Endothelial cell of umbilical vein (primary cell): ENCODE measurements at regions not wholly inside any gene's neighbourhood (a gene's known extent, or its start where the extent isn't known, plus 50 kb on each side); places are given as distances from the start of the nearest gene placed in this dataset.

Source experiments
- EZH2 ChIP-seq: IDR thresholded peaks from 2 replicates; pipeline ENCODE4 v1.6.1; 2012; ENCODE audit warnings: borderline replicate concordance, low read depth, mild to moderate bottlenecking, moderate library complexity, low read length, inconsistent platforms; ENCODE audit not compliant: severe bottlenecking
- FOS ChIP-seq: IDR thresholded peaks from 2 replicates; pipeline ENCODE4 v1.6.1; 2011; ENCODE audit warnings: mild to moderate bottlenecking, low read length, moderate library complexity, borderline replicate concordance; ENCODE audit not compliant: insufficient read depth
- GATA2 ChIP-seq: IDR thresholded peaks from 2 replicates; pipeline ENCODE4 v1.7.0; 2011; ENCODE audit warnings: low read depth, mild to moderate bottlenecking, moderate library complexity, mixed read lengths, low read length; ENCODE audit not compliant: insufficient read length, insufficient read depth
- MAX ChIP-seq: IDR thresholded peaks from 2 replicates; pipeline ENCODE4 v1.6.1; 2011; ENCODE audit not compliant: insufficient read depth, insufficient read length
- MYC ChIP-seq: IDR thresholded peaks from one replicate; pipeline ENCODE4 v1.6.1; 2011; ENCODE audit warnings: mild to moderate bottlenecking, low read depth, low read length
- POLR2A ChIP-seq: IDR thresholded peaks from 2 replicates; pipeline ENCODE4 v1.6.1; 2012; ENCODE audit warnings: low read depth, mild to moderate bottlenecking, control low read depth, low read length
- POLR2AphosphoS5 ChIP-seq: IDR thresholded peaks from 2 replicates; pipeline ENCODE4 v1.6.1; 2012; ENCODE audit warnings: low read depth, mild to moderate bottlenecking, control low read depth, low read length, moderate library complexity; ENCODE audit not compliant: insufficient read depth
- TF ChIP-seq, protein P1 (sequence below), 2 donors: IDR thresholded peaks; 1 replicate in 1 of 2; 2 replicates in 1 of 2; pipeline ENCODE4 v1.5.1; 2011; ENCODE audit warnings: low read length in 2 of 2, mild to moderate bottlenecking in 2 of 2, moderate library complexity in 2 of 2, control low read depth in 1 of 2, inconsistent platforms in 1 of 2, low read depth in 1 of 2; ENCODE audit not compliant: insufficient read depth in 1 of 2; ENCODE audit errors: extremely low read depth in 1 of 2

DNA sequence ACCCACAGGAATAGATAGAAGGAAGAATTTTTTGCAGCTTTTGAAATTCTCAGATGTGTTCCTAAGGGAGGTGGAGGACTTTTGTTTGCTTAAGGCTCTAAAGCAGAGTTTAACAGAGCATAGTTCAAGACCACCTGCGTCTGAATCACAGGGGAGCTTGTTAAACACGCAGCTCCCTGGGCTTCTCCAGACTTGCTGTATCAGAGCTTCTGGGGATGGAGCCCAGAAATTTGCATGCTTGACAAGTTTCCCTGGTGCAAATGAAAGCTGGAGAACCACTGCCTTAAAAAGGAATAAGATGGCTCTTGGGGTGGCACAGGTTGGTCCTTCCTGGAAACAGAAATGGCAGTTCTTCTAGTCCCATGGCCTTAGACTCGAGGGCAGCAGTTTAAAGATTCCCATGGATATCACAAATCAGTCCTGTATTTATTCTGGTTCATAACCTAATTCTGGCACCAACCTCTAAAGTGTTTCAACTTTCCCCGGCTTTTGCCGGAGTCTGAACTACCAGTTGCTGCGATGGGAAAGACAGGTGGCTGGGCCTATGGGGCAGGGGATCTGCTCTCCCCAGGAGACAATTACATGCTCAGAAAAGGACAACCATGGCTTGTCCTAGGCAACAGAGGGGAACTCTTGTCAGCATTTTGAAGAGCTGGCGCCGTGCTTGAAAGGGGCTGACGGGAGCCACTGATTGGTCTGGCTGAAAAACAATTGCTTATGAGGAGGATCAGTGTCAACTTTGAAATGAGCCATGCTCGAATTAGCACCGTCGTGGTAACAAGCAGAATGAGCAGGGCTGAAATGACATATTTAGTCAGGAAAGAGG lies 599.6 kb downstream of the CCDC171 start:
- TF ChIP-seq POLR2A (no peak), MAX (no peak), POLR2AphosphoS5 (no peak), FOS (no peak), MYC (no peak), EZH2 (no peak), GATA2 (no peak)
- TF ChIP-seq, protein P1, sequence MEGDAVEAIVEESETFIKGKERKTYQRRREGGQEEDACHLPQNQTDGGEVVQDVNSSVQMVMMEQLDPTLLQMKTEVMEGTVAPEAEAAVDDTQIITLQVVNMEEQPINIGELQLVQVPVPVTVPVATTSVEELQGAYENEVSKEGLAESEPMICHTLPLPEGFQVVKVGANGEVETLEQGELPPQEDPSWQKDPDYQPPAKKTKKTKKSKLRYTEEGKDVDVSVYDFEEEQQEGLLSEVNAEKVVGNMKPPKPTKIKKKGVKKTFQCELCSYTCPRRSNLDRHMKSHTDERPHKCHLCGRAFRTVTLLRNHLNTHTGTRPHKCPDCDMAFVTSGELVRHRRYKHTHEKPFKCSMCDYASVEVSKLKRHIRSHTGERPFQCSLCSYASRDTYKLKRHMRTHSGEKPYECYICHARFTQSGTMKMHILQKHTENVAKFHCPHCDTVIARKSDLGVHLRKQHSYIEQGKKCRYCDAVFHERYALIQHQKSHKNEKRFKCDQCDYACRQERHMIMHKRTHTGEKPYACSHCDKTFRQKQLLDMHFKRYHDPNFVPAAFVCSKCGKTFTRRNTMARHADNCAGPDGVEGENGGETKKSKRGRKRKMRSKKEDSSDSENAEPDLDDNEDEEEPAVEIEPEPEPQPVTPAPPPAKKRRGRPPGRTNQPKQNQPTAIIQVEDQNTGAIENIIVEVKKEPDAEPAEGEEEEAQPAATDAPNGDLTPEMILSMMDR (IDR thresholded peaks at IDR 0.05; ENCODE audit: extremely low read depth in 1 of 2, insufficient read depth in 1 of 2, low read depth in 1 of 2, low read length in 2 of 2): no peak
